Activated T-cell treated with anti-CD3 and anti-CD28 coated beads for 1 hour (primary cell): ENCODE measurements at regions not wholly inside any gene's neighbourhood (a gene's known extent, or its start where the extent isn't known, plus 50 kb on each side); places are given as distances from the start of the nearest gene placed in this dataset.

ENCODE experiments used
- DNase-seq: peaks from one replicate; pipeline ENCODE4 v3.0.0-alpha.2; 2020; ENCODE audit warnings: low read depth

- DNase-seq, result no peak
Measured at GRCh38 chr13:107475753-107476453, 739.4 kb downstream of the LIG4 start.

GRCh38 chr13:107473253-107473652 is 742.1 kb downstream of the LIG4 start:
- DNase-seq, result no peak

- DNase-seq, result no peak
Measured at GRCh38 chr13:107466326-107467099, 748.8 kb downstream of the LIG4 start.

- no peak for DNase-seq
Measured at GRCh38 chr13:107462501-107462900, 752.8 kb downstream of the LIG4 start.

GRCh38 chr13:107461751-107462150 is 753.6 kb downstream of the LIG4 start:
- no peak for DNase-seq

GRCh38 chr13:107459430-107459829 is 755.9 kb downstream of the LIG4 start:
- no peak for DNase-seq

GRCh38 chr13:107458269-107458668 is 757.1 kb downstream of the LIG4 start:
- DNase-seq, result no peak

GRCh38 chr13:107457686-107458085 is 757.6 kb downstream of the LIG4 start:
- DNase-seq, result no peak

- no peak for DNase-seq
Measured at GRCh38 chr13:107456431-107456830, 758.9 kb downstream of the LIG4 start.

- no peak for DNase-seq
Measured at GRCh38 chr13:107452833-107453232, 762.5 kb downstream of the LIG4 start.

GRCh38 chr13:107450931-107451330 is 764.4 kb downstream of the LIG4 start:
- no peak for DNase-seq

GRCh38 chr13:107450431-107450830 is 764.9 kb downstream of the LIG4 start:
- no peak for DNase-seq

- no peak for DNase-seq
Measured at GRCh38 chr13:107447591-107447990, 767.7 kb downstream of the LIG4 start.

GRCh38 chr13:107441279-107441678 is 774.1 kb downstream of the LIG4 start:
- no peak for DNase-seq

GRCh38 chr13:107438251-107438650 is 777.1 kb downstream of the LIG4 start:
- no peak for DNase-seq

GRCh38 chr13:107434347-107434746 is 781.0 kb downstream of the LIG4 start:
- no peak for DNase-seq

- no peak for DNase-seq
Measured at GRCh38 chr13:107427536-107427935, 787.8 kb downstream of the LIG4 start.

GRCh38 chr13:107422421-107422820 is 792.9 kb downstream of the LIG4 start:
- no peak for DNase-seq

- DNase-seq, result no peak
Measured at GRCh38 chr13:107421951-107422350, 793.4 kb downstream of the LIG4 start.

- no peak for DNase-seq
Measured at GRCh38 chr13:107421028-107421427, 794.3 kb downstream of the LIG4 start.

GRCh38 chr13:107413005-107413404 is 802.3 kb downstream of the LIG4 start:
- no peak for DNase-seq

- DNase-seq, result no peak
Measured at GRCh38 chr13:107407074-107407473, 808.3 kb downstream of the LIG4 start.

GRCh38 chr13:107395927-107396662 is 819.2 kb downstream of the LIG4 start:
- no peak for DNase-seq
